AG08396 (cell line): ENCODE measurements at regions not wholly inside any gene's neighbourhood (a gene's known extent, or its start where the extent isn't known, plus 50 kb on each side); places are given as distances from the start of the nearest gene placed in this dataset.
"Not testable (repeated sequence)": the region's sequence is repeated elsewhere in the genome, so short reads cannot be mapped to it uniquely, and the experiment has no call there.

Source experiments
- DNase-seq: peaks from one replicate; pipeline ENCODE4 v3.0.0; 2012; ENCODE audit warnings: low spot score, mixed read lengths

DNA sequence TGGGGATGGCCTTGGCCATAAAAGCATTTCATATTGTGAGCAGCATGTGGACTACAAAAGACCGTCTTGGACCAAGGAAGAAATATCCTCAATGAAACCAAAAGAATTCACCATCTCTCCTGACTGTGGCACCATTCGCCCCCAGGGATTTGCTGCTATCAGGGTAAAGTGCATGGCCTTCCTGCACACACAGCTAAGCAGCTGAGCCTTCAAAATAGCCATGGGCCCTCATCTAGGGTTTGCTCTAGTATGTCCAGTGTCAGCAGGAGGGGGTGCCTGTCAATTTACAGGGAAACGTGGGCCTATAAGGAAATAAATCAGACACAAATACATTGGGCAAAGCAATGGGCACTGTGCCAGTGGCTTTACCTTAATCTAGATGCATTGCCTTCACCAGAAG, 296.6 kb upstream of the NBPF12 start:
- DNase-seq: not testable (repeated sequence)

DNA sequence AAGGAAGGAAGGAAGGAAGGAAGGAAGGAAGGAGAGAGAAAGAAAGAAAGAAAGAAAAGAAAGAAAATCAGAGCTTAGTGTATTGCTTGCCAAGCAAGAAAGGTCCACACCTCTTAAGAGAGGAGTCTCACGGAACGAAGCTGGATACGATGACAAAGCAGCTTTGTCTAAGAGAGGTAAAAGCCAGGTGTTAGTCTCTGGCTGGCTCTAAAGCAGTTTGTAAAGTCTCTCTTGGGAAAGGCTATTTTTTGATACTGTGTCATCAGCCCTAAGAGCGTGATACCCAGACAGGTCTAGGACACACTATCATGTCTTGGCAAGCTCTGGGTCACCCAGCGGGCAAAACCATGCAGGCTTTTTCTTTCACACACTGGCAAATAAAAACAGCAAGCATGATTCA, 297.5 kb upstream of the NBPF12 start:
- not testable (repeated sequence) for DNase-seq

DNA sequence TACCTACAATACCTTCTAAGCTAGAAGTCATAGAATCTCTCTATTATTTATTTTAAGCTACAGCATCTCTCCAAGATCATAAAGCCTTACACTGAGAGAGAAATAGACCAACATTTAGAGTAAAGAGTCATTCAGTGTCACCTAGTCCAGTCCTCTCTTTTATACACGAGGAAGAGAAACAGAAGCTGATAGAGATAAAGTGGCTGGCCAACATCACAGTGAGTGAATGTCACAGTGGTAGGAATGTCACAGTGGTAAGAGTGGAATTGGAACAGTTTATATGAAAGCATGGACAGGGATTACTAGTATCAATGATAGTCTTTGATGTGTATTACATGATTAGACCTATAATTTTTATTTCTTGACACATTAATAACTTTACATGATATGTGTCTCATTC, 307.8 kb upstream of the NBPF12 start:
- not testable (repeated sequence) for DNase-seq

DNA sequence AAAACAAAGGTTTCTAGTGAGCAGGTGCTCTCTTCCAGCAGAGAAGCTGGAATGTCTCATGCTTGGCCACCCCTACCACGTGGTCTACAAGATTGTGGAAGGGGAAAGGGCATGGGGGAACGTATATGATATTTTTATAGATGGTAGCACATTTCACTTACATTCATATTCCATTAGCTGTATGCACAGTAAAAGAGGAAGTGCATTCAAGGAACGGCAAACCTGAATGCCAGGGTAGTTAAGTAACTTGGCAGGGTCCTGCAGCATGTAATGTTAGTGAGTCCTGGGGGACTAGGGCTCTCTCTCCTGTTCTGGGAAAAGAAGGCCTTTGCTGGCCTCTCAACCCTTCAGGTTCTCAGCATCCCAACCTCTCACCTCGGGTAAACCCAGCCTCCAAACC, 319.5 kb upstream of the NBPF12 start:
- DNase-seq: not testable (repeated sequence)

DNA sequence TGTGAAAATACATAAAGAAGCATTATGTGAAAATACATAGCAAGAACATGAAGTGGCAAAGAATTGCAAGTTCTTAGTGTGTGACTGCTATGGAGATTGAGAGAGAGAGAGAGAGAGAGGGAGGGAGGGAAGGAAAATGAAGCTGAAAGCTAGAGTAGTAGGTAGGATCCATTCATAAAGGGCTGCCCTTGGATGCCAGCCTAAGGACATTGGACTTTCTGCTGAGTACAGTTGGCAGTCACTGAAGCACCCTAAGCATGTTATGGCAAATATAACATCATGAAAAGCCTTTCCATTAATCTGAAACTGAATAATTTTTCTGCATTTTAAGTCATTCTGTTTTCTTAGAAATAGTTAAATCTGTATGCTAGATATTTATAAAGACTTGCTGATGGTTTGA, 333.4 kb upstream of the NBPF12 start:
- not testable (repeated sequence) for DNase-seq

DNA sequence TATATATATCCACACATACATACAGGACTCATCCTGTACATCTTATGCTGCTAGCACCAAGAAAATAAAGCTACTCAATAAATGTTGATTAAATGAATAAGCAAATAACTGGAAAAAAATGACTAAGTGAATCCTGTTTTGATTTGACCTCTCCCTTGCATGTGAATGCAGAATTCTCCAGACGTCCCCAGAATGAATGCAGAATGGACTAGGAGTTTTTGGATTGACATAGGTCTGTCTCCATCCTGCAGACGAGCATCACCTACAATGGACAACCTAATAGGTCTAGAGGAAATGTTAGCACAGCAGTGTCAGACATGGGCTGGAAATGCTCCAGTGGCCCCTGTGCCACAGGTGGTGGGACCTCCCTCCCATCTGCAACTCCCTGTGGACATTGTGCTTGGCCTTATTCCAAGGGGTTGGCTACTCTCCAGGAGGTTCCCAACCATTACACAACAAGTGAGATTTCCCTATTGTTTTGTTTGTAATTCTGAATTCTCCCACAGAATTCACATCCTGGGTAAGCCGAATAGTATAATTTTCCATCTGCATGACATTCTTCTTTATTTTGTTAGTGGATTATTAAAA, 337.3 kb upstream of the NBPF12 start:
- not testable (repeated sequence) for DNase-seq

DNA sequence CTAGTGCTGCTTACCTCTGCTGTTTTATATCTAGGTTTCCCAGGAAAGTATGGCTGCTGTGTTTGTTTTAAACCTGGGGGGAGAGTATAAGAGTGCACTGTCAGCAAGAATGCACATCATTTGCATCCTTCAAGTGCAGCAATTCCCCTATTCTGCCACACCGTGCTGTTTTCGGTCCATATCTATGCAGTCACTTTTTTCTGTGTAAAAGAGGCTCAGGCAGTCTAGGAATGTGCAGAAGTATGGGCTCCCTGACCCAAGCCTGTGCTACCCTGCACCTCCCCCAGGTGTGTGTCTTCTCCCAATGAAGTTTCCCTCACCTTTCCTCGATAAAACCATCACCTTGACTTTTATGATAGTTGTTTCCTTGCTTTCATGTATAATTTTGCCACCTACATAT, 338.2 kb upstream of the NBPF12 start:
- not testable (repeated sequence) for DNase-seq

DNA sequence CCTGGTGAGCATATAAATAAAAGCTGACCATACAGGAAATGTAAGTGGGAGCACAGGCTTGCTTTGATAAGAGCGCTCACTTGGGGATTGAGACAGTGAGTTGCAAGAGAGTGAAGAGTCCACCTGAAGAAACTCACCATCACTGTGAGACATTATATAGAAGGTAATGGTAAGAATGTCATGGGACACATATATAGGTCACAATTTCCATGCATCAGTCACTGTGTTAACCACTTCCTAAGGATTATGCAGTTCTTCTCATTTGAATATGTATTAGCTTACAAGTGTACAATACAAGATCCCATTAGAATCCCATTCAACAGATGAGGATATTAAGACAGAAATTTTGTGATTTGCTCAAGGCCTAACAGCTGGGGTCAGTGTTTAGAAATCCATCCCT, 352.4 kb upstream of the NOTCH2NLA start:
- not testable (repeated sequence) for DNase-seq

DNA sequence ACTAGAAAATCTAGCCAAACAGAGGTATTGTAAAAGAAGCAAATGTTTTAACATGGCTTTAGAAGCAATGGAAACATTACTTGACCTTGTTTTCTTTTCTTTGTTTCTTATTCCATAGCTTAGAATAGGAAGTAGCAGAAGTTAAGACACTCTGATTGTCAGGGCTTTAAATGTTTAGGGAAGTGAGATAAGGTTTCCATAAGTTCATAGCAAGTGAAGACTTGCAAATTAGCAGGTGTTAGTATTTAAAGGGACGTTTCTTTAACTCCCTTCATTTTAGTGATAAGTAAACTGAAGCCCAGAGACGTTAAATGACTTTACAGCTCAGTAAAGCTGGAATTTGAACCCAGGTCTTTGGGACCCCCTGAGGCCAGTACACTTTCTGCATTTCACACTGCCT, 338.7 kb upstream of the NOTCH2NLA start:
- not testable (repeated sequence) for DNase-seq

DNA sequence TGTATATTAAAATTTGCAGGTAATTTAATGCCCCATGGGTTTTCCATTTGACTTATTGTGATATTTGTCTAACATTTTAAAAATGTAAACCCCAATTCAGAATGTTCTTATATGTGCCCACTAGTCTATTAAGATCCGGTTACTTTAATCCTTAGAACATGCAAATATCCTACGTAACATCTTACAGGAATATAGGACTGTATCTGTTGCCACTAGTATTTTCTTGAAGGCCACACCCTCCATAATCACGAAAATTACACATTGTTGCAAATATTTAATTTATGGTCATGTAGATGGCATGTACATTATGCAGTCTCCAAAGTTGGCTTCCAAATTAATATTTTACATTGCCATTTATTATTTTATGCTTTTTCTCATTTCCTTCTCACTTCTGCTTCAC, 329.2 kb upstream of the NOTCH2NLA start:
- DNase-seq: not testable (repeated sequence)

DNA sequence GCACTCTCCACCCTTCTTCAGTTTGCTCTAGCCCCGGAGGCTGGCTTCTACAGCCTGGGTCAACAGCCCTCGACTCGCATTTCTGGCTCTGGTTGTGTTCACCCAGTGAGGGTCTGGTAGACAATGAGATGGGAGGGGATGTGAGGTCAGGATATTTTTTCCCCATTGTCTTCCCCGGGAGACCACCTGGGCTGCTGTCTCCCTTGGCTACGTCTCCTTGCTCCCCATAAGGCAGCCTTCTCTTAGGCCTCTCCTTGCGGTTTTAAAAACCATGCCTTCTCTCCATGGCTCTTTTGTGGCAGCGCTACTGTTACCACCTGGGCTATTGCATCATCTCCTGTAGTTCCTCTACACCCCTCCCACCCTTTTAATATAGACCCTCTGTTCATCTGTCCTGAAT, 327.6 kb upstream of the NOTCH2NLA start:
- not testable (repeated sequence) for DNase-seq

DNA sequence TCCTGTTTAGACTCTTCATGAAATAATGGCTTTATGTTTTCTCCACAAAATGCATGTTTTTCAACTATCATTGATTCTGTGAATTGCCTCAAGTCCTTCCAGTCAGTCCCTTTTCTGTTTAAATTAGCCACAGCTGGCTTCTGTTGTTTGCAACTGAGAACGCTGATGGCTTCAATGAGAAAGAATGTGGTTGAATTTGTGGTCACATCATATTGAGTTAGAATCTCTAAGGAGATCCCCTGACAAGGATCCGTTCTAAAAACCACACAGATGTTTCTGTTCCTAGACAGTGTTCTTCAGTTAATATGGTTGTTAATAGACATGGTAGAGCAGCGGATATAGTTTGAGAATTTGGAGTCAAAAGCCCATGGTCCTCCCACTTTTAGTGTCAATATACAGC, 323.6 kb upstream of the NOTCH2NLA start:
- not testable (repeated sequence) for DNase-seq

DNA sequence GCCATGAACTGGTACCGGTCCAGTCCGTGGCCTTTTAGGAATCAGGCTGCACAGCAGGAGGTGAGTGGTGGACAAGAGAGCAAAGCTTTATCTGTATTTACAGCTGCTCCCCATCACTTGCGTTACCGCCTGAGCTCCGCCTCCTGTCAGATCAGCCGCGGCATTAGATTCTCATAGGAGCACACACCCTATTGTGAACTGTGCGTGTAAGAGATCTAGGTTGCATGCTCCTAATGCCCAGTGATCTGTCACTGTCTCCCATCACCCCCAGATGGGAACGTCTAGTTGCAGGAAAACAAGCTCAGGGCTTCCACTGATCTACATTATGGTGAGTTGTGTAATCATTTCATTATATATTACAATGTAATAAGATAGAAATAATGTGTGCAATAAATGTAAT, 319.9 kb upstream of the NOTCH2NLA start:
- not testable (repeated sequence) for DNase-seq

DNA sequence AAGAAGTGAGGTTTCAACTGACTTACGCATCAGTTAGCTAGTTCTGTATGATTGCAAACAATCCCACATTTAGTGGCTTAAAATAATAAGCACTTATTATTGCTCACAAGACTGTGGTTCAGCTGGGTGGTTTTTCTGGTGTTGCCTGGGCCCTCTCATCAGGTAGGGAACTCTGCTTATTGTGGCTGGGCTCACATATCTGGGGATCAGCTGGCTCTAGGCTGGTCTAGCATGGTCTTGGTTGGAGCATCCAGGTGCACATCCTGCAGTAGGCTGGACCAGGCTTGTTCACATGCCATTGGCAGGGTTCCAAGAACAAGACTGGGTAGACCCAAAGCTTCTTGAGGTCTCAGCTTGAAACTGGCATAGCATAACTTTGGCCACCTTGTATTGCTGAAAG, 317.4 kb upstream of the NOTCH2NLA start:
- DNase-seq: not testable (repeated sequence)

DNA sequence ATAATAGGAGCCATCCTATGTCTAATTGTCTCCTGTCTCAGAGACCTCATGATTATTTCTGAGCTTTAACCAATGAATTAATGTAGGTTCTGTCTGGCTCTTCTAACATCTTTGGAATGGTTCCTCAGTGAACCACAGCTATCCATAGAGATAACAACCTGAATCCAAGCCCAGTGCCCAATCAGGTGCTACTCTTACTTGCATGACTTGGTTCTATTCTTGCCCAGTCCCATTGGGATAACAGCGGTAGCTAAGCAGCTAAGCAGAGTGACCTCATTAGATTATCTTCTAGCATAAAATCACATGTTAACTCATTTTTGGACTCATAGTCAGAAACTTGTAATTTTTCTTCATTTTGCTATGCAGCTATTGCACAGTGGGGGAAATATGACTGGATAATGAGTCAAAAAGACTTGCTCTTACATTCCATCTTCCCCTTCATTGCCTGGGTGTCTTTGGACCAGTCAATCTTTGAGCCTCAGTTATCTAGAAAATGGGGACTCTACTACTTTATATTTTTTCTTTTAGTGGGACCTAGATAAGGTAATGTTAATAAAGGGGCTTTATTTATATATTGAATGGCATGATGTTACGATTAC, 309.1 kb upstream of the NOTCH2NLA start:
- not testable (repeated sequence) for DNase-seq

DNA sequence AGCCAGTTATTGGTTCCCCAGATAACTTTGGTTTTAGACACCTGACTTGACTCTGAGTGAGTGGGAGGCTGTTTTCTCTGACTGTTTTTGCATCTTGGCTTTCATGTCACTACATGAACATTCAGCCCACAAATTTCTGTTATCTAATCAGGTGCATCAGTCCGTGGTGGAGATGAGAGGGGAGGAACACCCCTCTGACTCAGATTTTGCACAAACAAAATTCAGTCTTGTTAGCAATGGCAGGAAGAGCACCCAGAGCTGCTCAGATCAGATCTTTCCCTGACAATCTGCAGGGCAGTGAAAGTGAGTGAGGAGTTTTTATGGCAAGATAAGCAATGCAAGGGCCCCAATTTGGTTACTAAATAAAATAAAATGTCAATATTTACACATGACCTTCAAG, 307.2 kb upstream of the NOTCH2NLA start:
- DNase-seq: not testable (repeated sequence)

DNA sequence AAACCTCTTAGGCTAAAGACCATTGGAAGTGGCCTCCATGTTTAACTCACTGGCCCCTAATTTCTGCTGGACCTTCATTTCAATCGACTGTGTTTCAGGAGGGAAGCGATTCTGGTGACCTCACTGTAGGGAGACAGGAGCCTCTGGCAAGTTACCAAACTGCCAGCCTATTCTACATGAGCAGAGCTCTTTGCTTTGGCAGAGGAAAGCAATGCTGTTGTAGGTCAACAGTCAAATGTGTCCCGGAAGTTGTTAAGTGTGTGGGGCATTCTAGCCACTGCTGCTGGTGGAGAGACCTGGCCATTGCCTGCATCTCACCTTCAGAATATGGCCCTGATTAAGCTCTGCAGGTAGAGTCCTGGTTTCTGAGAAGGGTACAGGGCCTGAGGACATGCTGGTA, 306.8 kb upstream of the NOTCH2NLA start:
- DNase-seq: not testable (repeated sequence)

DNA sequence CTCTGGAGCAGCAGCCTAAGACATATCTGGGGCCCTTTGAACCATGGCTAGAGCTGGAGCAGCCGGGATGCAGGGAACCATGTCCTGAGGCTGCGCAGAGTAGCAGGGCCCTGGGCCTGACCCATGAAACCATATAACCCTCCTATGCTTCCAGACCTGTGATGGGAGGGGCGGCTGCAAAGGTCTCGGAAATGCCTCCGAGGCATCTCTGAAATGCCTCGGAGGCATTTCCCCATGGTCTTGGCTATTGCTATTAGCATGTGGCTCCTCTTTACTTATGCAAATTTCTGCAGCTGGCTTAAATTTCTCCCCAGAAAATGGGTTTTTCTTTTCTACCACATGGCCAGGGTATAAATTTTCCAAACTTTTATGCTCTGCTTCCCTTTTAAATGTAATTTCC, 302.1 kb upstream of the NOTCH2NLA start:
- not testable (repeated sequence) for DNase-seq

DNA sequence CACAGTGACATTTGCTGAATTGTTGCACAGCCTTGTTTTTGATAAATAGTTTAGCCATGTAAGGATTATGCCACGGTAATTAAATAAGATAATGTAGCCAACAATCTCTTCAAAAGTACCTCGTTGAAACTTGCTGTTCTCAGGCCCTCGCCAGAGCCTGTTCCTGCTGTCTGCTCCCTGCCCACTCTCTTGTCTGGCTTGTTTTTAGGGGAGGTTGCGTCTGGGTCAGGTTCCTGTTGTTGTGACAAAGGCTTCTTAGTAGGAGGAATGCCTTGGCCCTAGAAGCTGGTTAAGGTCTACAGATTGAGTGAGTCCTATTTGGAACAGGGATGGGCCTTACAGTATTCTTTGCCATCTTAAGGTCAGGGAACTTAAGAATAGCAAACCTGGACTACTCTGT, 294.0 kb upstream of the NOTCH2NLA start:
- DNase-seq: not testable (repeated sequence)

DNA sequence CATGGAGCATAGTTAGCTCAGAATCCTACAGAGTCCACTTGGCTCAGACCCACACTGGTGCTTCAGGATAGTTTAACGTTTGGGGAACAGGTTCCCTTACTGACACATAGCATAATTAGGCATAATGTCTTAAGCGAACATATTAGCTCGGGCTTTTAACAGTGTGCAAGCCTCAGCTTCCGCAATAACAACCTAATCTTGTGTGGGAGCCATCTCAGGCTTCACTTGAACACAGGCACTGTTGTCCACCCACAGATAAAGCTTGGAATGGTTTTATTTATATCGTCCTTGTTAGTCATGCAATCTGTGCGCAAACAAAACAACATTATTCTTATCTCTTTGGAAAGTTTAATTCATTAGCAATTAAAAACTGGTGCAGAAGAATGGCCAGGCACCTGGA, 293.5 kb upstream of the NOTCH2NLA start:
- DNase-seq: not testable (repeated sequence)

DNA sequence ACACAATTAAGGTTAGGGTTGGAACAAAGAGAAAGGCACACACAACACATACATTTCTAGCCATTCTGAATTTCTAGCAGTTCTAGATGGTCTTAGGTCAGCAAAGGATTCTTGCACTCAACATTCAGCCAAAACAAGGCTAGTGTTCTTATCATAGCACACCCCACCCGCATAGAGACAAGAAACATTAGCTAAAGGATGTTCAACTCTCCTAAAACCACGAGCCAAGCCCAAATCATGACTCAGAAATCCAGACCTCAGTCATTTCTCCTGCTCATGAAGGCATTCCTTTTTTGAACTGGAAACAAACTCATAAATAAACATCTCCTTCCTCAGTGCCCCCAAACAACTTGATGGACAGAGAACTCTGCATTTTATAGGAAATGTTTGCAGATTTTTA, 293.0 kb upstream of the NOTCH2NLA start:
- not testable (repeated sequence) for DNase-seq

DNA sequence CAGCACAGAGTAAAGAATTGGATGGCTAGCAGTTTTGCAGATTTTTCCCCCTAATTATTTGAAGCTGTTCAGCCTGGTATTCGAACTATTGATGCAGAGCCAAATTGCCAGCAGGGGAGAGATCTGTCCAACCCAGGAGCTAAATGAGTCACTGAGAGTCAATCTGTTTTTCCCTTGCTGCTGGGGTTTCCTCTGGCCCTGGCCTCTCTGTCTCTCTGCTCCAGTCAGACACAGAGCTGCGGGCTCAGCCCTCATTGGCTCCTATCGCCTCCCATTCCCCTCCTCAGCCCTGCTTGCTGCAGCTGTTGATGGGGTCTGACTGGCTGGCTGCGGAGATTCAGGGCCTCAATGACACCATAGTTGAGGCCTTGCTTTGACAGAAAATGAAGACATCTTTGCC, 284.9 kb upstream of the NOTCH2NLA start:
- DNase-seq: not testable (repeated sequence)

DNA sequence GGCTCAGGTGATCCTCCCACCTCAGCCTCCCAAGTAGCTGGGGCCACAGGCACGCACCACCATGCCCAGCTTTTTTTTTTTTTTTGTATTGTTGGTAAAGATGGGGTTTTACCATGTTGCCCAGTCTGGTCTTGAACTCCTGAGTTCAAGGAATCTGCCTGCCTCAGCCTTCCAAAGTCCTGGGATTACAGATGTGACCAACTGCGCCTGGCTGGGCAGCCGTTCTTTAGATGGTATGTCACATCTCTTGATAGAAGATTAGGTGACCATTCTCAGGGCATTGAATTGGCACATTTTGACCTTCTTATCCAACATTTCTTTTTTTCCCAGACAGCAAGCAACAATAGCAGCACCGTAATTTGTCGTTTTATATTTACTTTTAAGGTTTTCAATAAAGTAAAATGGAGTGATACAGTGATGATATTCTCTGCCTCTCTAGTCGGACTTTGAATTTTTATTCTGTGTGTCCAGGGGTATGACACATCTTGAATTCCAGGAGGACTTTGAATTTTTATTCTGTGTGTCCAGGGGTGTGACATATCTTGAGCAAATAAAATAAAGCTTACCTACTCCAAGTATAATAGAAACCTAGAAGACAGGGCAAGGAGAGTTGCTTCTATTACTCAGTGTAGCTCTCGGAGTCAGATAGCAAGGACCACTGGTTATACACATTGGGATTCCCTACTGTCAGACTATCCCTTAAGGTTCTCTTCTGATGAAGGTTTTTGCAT, 282.4 kb upstream of the NOTCH2NLA start:
- DNase-seq: not testable (repeated sequence)
